Fibroblast of villous mesenchyme (primary cell): ENCODE measurements at regions not wholly inside any gene's neighbourhood (a gene's known extent, or its start where the extent isn't known, plus 50 kb on each side); places are given as distances from the start of the nearest gene placed in this dataset.
"Not testable (repeated sequence)": the region's sequence is repeated elsewhere in the genome, so short reads cannot be mapped to it uniquely, and the experiment has no call there.

ENCODE experiments used
- DNase-seq: peaks from one replicate; pipeline ENCODE4 v3.0.0-alpha.2; 2010; ENCODE audit warnings: low read depth
- H3K4me3 ChIP-seq: 2 replicates; pipeline ENCODE4 v1.5.1; 2011; ENCODE audit warnings: low read depth, mild to moderate bottlenecking, low read length
- CTCF ChIP-seq: IDR thresholded peaks from 2 replicates; pipeline ENCODE4 v1.5.1; 2012; ENCODE audit warnings: low read depth, mild to moderate bottlenecking, low read length; ENCODE audit not compliant: insufficient read depth

GRCh38 chr11:60592601-60593000, 77.4 kb downstream of the MS4A13 start:
- no peak for TF ChIP-seq CTCF
- DNase-seq, result no peak
- H3K4me3 ChIP-seq, result no peak overlapping the region

GRCh38 chr11:60594998-60595642, 79.9 kb downstream of the MS4A13 start:
- TF ChIP-seq CTCF, result no peak
- DNase-seq, result no peak
- no peak overlapping the region for H3K4me3 ChIP-seq

- no peak for DNase-seq
- TF ChIP-seq CTCF, result no peak
- no peak overlapping the region for H3K4me3 ChIP-seq
Measured at GRCh38 chr11:60607483-60607882, 91.9 kb upstream of the MS4A8 start.

GRCh38 chr11:60609632-60610031, 89.8 kb upstream of the MS4A8 start:
- no peak overlapping the region for H3K4me3 ChIP-seq
- DNase-seq, result no peak
- no peak for TF ChIP-seq CTCF

GRCh38 chr11:60610702-60611101, 88.7 kb upstream of the MS4A8 start:
- no peak overlapping the region for H3K4me3 ChIP-seq
- no peak for TF ChIP-seq CTCF
- no peak for DNase-seq

- no peak for TF ChIP-seq CTCF
- DNase-seq, result no peak
- H3K4me3 ChIP-seq, result no peak overlapping the region
Measured at GRCh38 chr11:60615497-60615896, 83.9 kb upstream of the MS4A8 start.

- not testable (repeated sequence) for H3K4me3 ChIP-seq, DNase-seq
Measured at GRCh38 chr11:60621940-60622339, 77.5 kb upstream of the MS4A8 start.

GRCh38 chr11:60622776-60623175, 76.6 kb upstream of the MS4A8 start:
- not testable (repeated sequence) for H3K4me3 ChIP-seq, DNase-seq
